ENCODE measurements at regions not wholly inside any gene's neighbourhood (a gene's known extent, or its start where the extent isn't known, plus 50 kb on each side); places are given as distances from the start of the nearest gene placed in this dataset.

DNA sequence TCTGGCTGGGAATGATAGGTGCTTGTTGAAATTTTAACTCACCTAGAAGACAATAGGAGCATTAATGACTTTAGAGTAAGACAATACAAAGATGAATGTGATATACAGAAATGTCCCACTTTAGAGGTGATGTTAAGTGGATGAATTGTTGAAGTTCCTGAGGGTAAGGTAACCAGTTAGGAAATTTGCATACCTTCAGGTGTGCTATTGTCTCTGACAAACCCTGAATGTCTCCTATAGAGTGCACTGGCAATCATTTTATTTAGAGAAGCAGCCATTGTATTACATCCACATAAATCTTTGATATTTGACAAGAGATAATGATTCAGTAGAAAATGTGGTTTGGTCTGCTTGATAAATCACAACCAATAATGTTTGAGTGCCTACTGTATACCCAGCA, 228.5 kb downstream of the RNF144A start:
- TF ChIP-seq, protein P1, sequence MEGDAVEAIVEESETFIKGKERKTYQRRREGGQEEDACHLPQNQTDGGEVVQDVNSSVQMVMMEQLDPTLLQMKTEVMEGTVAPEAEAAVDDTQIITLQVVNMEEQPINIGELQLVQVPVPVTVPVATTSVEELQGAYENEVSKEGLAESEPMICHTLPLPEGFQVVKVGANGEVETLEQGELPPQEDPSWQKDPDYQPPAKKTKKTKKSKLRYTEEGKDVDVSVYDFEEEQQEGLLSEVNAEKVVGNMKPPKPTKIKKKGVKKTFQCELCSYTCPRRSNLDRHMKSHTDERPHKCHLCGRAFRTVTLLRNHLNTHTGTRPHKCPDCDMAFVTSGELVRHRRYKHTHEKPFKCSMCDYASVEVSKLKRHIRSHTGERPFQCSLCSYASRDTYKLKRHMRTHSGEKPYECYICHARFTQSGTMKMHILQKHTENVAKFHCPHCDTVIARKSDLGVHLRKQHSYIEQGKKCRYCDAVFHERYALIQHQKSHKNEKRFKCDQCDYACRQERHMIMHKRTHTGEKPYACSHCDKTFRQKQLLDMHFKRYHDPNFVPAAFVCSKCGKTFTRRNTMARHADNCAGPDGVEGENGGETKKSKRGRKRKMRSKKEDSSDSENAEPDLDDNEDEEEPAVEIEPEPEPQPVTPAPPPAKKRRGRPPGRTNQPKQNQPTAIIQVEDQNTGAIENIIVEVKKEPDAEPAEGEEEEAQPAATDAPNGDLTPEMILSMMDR (IDR thresholded peaks at IDR 0.05) = no peak
- no peak for DNase-seq
- Mint-ChIP-seq H3K4me3 (no peak overlapping the region), H3K9me3 (peaks cover 57% of the 10 kb centered on the region), H3K27me3 (ENCODE audit: insufficient read depth) (peaks cover 2% of the 10 kb centered on the region; the same call in 1 of the 2 replicates), H3K36me3 (ENCODE audit: low read depth) (no peaks in the 10 kb centered on the region), H3K27ac (no peak overlapping the region), H3K4me1 (ENCODE audit: low read depth) (no peaks in the 10 kb centered on the region)

DNA sequence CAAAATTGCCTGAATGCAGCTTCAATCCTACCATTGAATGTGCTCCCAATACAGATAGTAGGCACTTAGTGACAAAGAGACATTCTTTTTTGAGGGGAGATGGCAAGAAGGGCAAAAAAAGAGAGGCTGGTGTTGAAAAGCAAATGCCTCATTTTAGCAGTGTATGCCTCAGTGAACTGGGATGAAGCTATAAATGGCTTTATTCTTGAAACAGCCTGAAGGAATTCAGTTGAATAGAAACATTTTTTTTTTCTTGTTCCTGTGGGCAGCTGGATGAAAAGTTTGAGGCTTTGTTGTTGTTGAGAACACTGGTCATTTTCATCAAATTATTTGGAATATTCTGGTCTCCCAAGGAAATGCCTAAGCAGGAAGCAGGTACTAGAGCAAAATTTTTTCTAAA, 228.9 kb downstream of the RNF144A start:
- TF ChIP-seq, protein P1 (IDR thresholded peaks at IDR 0.05) = no peak
- Mint-ChIP-seq H3K4me3 (no peak overlapping the region), H3K4me1 (ENCODE audit: low read depth) (no peaks in the 10 kb centered on the region), H3K36me3 (ENCODE audit: low read depth) (no peaks in the 10 kb centered on the region), H3K9me3 (peaks cover 56% of the 10 kb centered on the region), H3K27me3 (ENCODE audit: insufficient read depth) (peaks cover 2% of the 10 kb centered on the region; the same call in 1 of the 2 replicates), H3K27ac (no peak overlapping the region)
- DNase-seq = no peak

DNA sequence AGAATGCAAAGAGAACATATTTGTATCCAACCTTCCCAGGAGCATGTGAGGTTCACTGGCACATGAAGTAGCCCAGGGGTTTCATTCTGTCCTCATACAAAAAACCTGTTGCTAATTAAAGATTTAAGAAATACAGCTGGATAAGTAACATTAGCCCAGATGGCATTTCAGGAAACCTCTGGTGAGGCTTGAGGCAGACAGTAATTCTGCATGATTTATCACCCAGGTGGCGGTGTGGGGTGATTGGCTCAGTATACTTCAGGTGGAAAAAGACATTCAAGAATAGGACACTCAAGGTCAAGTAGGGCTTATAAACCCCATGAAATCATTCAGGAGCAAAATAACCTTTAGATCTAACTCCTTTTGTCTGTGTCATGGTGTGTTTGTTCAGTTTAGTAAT, 237.4 kb downstream of the RNF144A start:
- H3K9me3 Mint-ChIP-seq = peaks cover 49% of the 10 kb centered on the region
- no peaks in the 10 kb centered on the region for H3K36me3 Mint-ChIP-seq (ENCODE audit: low read depth)
- H3K4me1 Mint-ChIP-seq (ENCODE audit: low read depth) = no peaks in the 10 kb centered on the region
- TF ChIP-seq, protein P1 (IDR thresholded peaks at IDR 0.05) = no peak
- H3K27me3 Mint-ChIP-seq (ENCODE audit: insufficient read depth) = no peaks in the 10 kb centered on the region; the same call in 1 of the 2 replicates
- no peak overlapping the region for H3K4me3 Mint-ChIP-seq
- no peak for DNase-seq
- no peak overlapping the region for H3K27ac Mint-ChIP-seq

DNA sequence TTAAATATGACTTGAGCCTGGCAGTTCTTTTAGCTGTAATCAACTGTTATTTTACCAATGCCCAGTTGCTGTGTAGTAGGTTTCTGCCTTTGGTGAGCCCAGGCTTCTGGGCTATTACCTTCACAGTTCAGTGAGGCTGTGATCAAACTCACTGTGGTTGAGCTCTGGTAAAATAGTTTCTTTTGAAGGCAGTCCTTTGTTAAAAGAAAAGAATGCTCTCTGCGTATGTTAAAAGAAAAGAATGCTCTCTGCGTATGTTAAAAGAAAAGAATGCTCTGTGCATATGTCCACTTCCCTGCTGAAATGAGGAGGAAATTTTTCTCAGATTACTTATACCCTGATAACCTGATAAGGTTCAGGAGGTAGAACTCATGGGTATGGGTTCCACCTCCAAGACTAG, 244.3 kb downstream of the RNF144A start:
- H3K27ac Mint-ChIP-seq = no peak overlapping the region
- H3K4me1 Mint-ChIP-seq (ENCODE audit: low read depth) = no peaks in the 10 kb centered on the region
- H3K4me3 Mint-ChIP-seq = no peak overlapping the region
- peaks cover 32% of the 10 kb centered on the region for H3K9me3 Mint-ChIP-seq
- H3K36me3 Mint-ChIP-seq (ENCODE audit: low read depth) = no peaks in the 10 kb centered on the region
- no peaks in the 10 kb centered on the region; the same call in 1 of the 2 replicates for H3K27me3 Mint-ChIP-seq (ENCODE audit: insufficient read depth)
- TF ChIP-seq, protein P1 (IDR thresholded peaks at IDR 0.05) = no peak
- no peak for DNase-seq

DNA sequence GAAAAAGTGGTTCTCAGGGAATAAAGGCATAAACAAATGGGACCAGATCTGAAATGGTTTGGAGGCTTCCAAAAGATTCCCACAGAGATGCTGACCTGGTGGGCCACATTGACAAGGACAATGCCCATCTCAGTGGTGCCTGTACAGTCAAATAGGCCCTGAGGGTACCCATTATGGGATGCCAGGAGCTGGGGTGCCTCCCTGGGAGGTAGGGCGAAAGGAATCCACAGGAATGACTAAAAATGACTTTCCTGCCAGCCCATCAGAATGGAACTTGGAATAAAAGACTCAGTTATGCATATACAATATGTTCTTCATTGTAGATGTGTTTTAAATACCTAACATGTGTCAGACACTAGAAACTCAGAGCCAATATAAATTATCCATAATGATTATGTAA, 248.5 kb downstream of the RNF144A start:
- Mint-ChIP-seq H3K27me3 (ENCODE audit: insufficient read depth) (no peaks in the 10 kb centered on the region; the same call in 1 of the 2 replicates), H3K36me3 (ENCODE audit: low read depth) (peaks cover 5% of the 10 kb centered on the region; the same call in 1 of the 2 replicates), H3K4me3 (no peak overlapping the region), H3K4me1 (ENCODE audit: low read depth) (no peaks in the 10 kb centered on the region), H3K9me3 (peaks cover 42% of the 10 kb centered on the region), H3K27ac (no peak overlapping the region)
- TF ChIP-seq, protein P1 (IDR thresholded peaks at IDR 0.05) = no peak
- no peak for DNase-seq

All from HFFc6 (cell line).